Mesenchymal stem cell (in vitro differentiated cells and primary cell): ENCODE measurements at regions not wholly inside any gene's neighbourhood (a gene's known extent, or its start where the extent isn't known, plus 50 kb on each side); places are given as distances from the start of the nearest gene placed in this dataset.
A peak's percentile ranks its signal among the peaks of the same experiment; 100 is the strongest.

Experiments
- DNase-seq: peaks from one replicate; pipeline ENCODE4 v3.0.0-alpha.2; 2013
- H2AFZ ChIP-seq: one replicate; pipeline ENCODE4 v1.6.1; 2013; ENCODE audit warnings: low read depth, mild to moderate bottlenecking, control low read depth, inconsistent platforms, low read length, moderate library complexity
- H2AK5ac ChIP-seq: 2 replicates; pipeline ENCODE4 v1.6.1; 2013; ENCODE audit warnings: low read length, moderate library complexity, mild to moderate bottlenecking, inconsistent platforms; ENCODE audit not compliant: severe bottlenecking
- H2BK120ac ChIP-seq: one replicate; pipeline ENCODE4 v1.6.1; 2013; ENCODE audit warnings: low read depth, mild to moderate bottlenecking, inconsistent platforms, low read length, moderate library complexity
- H2BK12ac ChIP-seq, 2 experiments: one replicate each; pipeline ENCODE4 v1.6.1; 2013; ENCODE audit warnings: inconsistent platforms in 2 of 2, low read length in 2 of 2, mild to moderate bottlenecking in 2 of 2, moderate library complexity in 2 of 2, control low read depth in 1 of 2
- H2BK15ac ChIP-seq: one replicate; pipeline ENCODE4 v1.6.1; 2013; ENCODE audit warnings: mild to moderate bottlenecking, low read depth, inconsistent platforms; ENCODE audit not compliant: poor library complexity, severe bottlenecking
- H2BK5ac ChIP-seq: 2 replicates; pipeline ENCODE4 v1.6.1; 2013; ENCODE audit warnings: low read depth, mild to moderate bottlenecking, low read length, control low read depth, inconsistent platforms; ENCODE audit not compliant: poor library complexity, severe bottlenecking
- H3K14ac ChIP-seq, 2 experiments: one replicate each; pipeline ENCODE4 v1.6.1; 2013; ENCODE audit warnings: inconsistent platforms in 2 of 2, low read length in 2 of 2, control low read depth in 1 of 2, mild to moderate bottlenecking in 1 of 2, moderate library complexity in 1 of 2
- H3K18ac ChIP-seq, 2 experiments: one replicate each; pipeline ENCODE4 v1.6.1; 2013; ENCODE audit warnings: inconsistent platforms in 2 of 2, low read length in 2 of 2, control low read depth in 1 of 2, low read depth in 1 of 2, mild to moderate bottlenecking in 1 of 2
- H3K23ac ChIP-seq, 2 experiments: one replicate each; pipeline ENCODE4 v1.6.1; 2013; ENCODE audit warnings: inconsistent platforms in 2 of 2, low read length in 2 of 2, mild to moderate bottlenecking in 2 of 2, moderate library complexity in 2 of 2, control low read depth in 1 of 2
- H3K27ac ChIP-seq: 2 replicates; pipeline ENCODE4 v1.5.1; 2013; ENCODE audit warnings: mild to moderate bottlenecking, moderate library complexity, low read length, control low read depth, inconsistent platforms; ENCODE audit not compliant: poor library complexity, severe bottlenecking
- H3K27me3 ChIP-seq, 2 experiments: 2 replicates each; pipeline versions ENCODE4 v1.6.1 to v1.7.0; 2013; ENCODE audit warnings: low read length in 2 of 2, mild to moderate bottlenecking in 2 of 2, moderate library complexity in 2 of 2, control low read depth in 1 of 2, inconsistent platforms in 1 of 2; ENCODE audit not compliant: control insufficient read depth in 1 of 2, insufficient read depth in 1 of 2
- H3K36me3 ChIP-seq, 2 experiments: 2 replicates each; pipeline versions ENCODE4 v1.6.1 to v1.7.0; 2013; ENCODE audit warnings: low read length in 2 of 2, control low read depth in 1 of 2, inconsistent platforms in 1 of 2, low read depth in 1 of 2, mild to moderate bottlenecking in 1 of 2; ENCODE audit not compliant: insufficient read depth in 2 of 2, control insufficient read depth in 1 of 2
- H3K4ac ChIP-seq, 2 experiments: one replicate each; pipeline ENCODE4 v1.6.1; 2013; ENCODE audit warnings: inconsistent platforms in 2 of 2, low read length in 2 of 2, mild to moderate bottlenecking in 2 of 2, moderate library complexity in 2 of 2, control low read depth in 1 of 2, low read depth in 1 of 2
- H3K4me1 ChIP-seq: 2 replicates; pipeline ENCODE4 v1.6.1; 2013; ENCODE audit warnings: low read depth, low read length, control low read depth; ENCODE audit not compliant: control insufficient read depth, insufficient read depth
- H3K4me2 ChIP-seq: 2 replicates; pipeline ENCODE4 v1.6.1; 2013; ENCODE audit warnings: low read length, mild to moderate bottlenecking, inconsistent platforms; ENCODE audit not compliant: poor library complexity, severe bottlenecking
- H3K4me3 ChIP-seq, 2 experiments: 2 replicates each; pipeline versions ENCODE4 v1.5.1 to v1.7.0; 2013; ENCODE audit warnings: low read length in 2 of 2, mild to moderate bottlenecking in 2 of 2, control low read depth in 1 of 2, low read depth in 1 of 2; ENCODE audit not compliant: insufficient read depth in 1 of 2
- H3K79me1 ChIP-seq: replicated peaks from 2 replicates; pipeline ENCODE4 v1.6.1; 2013; ENCODE audit warnings: mild to moderate bottlenecking, control low read depth, low read length, inconsistent platforms; ENCODE audit not compliant: poor library complexity, severe bottlenecking
- H3K9ac ChIP-seq: 2 replicates; pipeline ENCODE4 v1.7.0; 2013; ENCODE audit warnings: mild to moderate bottlenecking, low read length, moderate library complexity
- H3K9me3 ChIP-seq: 2 replicates; pipeline ENCODE4 v1.7.0; 2013; ENCODE audit warnings: mild to moderate bottlenecking, low read length; ENCODE audit not compliant: control insufficient read depth
- H4K8ac ChIP-seq: one replicate; pipeline ENCODE4 v1.6.1; 2013; ENCODE audit warnings: inconsistent platforms, mild to moderate bottlenecking, low read length, moderate library complexity
- H4K91ac ChIP-seq: one replicate; pipeline ENCODE4 v1.6.1; 2013; ENCODE audit warnings: mild to moderate bottlenecking, low read length, inconsistent platforms
- WGBS: methylation state at CpG from one replicate; pipeline ENCODE4 v1.1.7; 2013; ENCODE audit warnings: mixed read lengths; 5-methylcytosine and 5-hydroxymethylcytosine counted together

- no peak for DNase-seq
- Histone ChIP-seq H3K27me3 (no peaks in the 10 kb centered on the region), H2AFZ (no peak overlapping the region), H3K4ac (no peak overlapping the region), H3K18ac (no peak overlapping the region), H2BK5ac (no peak overlapping the region), H3K27ac (no peak overlapping the region), H3K36me3 (no peaks in the 10 kb centered on the region), H2AK5ac (no peak overlapping the region), H2BK120ac (no peak overlapping the region), H3K4me3 (no peak overlapping the region), H3K9me3 (no peaks in the 10 kb centered on the region), H3K23ac (no peak overlapping the region), H2BK15ac (no peak overlapping the region), H3K14ac (no peak overlapping the region), H4K91ac (no peak overlapping the region), H2BK12ac (no peak overlapping the region), H3K4me1 (no peaks in the 10 kb centered on the region), H3K4me2 (no peak overlapping the region), H3K9ac (no peak overlapping the region), H3K79me1 (no peaks in the 10 kb centered on the region), H4K8ac (no peak overlapping the region)
- WGBS: 100% methylated on average over 2 of the region's 3 CpGs
Measured at GRCh38 chr16:63331111-63331510, 1294.9 kb upstream of the CDH8 start.

- Histone ChIP-seq H4K8ac (no peak overlapping the region), H3K36me3 (no peaks in the 10 kb centered on the region), H3K4me1 (no peaks in the 10 kb centered on the region), H2BK15ac (no peak overlapping the region), H3K27me3 (no peaks in the 10 kb centered on the region), H2BK120ac (no peak overlapping the region), H2BK12ac (no peak overlapping the region), H2BK5ac (no peak overlapping the region), H3K9me3 (no peaks in the 10 kb centered on the region), H3K79me1 (no peaks in the 10 kb centered on the region), H3K27ac (no peak overlapping the region), H3K14ac (no peak overlapping the region), H3K18ac (no peak overlapping the region), H4K91ac (no peak overlapping the region), H3K4me2 (no peak overlapping the region), H2AK5ac (no peak overlapping the region), H2AFZ (no peak overlapping the region), H3K4ac (no peak overlapping the region), H3K23ac (no peak overlapping the region), H3K9ac (no peak overlapping the region), H3K4me3 (no peak overlapping the region)
- WGBS: 100% methylated on average over 2 of the region's 3 CpGs
- no peak for DNase-seq
Measured at GRCh38 chr16:63326736-63327339, 1290.6 kb upstream of the CDH8 start.

GRCh38 chr16:63323722-63324705 lies 1287.8 kb upstream of the CDH8 start:
- Histone ChIP-seq H4K91ac (no peak overlapping the region), H2BK15ac (no peak overlapping the region), H3K18ac (no peak overlapping the region), H3K36me3 (no peaks in the 10 kb centered on the region), H3K14ac (no peak overlapping the region), H3K27ac (no peak overlapping the region), H3K27me3 (no peaks in the 10 kb centered on the region), H3K4me2 (no peak overlapping the region), H3K4me1 (no peaks in the 10 kb centered on the region), H2BK120ac (no peak overlapping the region), H3K79me1 (no peaks in the 10 kb centered on the region), H3K4ac (no peak overlapping the region), H2AK5ac (no peak overlapping the region), H3K23ac (no peak overlapping the region), H2BK12ac (no peak overlapping the region), H2BK5ac (no peak overlapping the region), H2AFZ (no peak overlapping the region), H3K9ac (no peak overlapping the region), H4K8ac (no peak overlapping the region), H3K4me3 (no peak overlapping the region), H3K9me3 (no peaks in the 10 kb centered on the region)
- WGBS: 91% methylated on average over 4 of the region's 5 CpGs
- no peak for DNase-seq

GRCh38 chr16:63323055-63323454 lies 1286.8 kb upstream of the CDH8 start:
- H4K91ac ChIP-seq: no peak overlapping the region
- H3K4me3 ChIP-seq: no peak overlapping the region
- H4K8ac ChIP-seq: no peak overlapping the region
- H3K14ac ChIP-seq: no peak overlapping the region
- H3K4ac ChIP-seq: no peak overlapping the region
- H3K36me3 ChIP-seq: no peaks in the 10 kb centered on the region
- H2BK120ac ChIP-seq: no peak overlapping the region
- H3K27ac ChIP-seq: no peak overlapping the region
- H3K9me3 ChIP-seq: no peaks in the 10 kb centered on the region
- H3K79me1 ChIP-seq: no peaks in the 10 kb centered on the region
- H3K27me3 ChIP-seq: no peaks in the 10 kb centered on the region
- no peak overlapping the region for H3K23ac ChIP-seq
- H3K4me1 ChIP-seq: no peaks in the 10 kb centered on the region
- no peak overlapping the region for H2BK12ac ChIP-seq
- DNase-seq: peak; percentile 27
- no CpG with 5 or more reads among the region's 1 CpG for WGBS
- H2AK5ac ChIP-seq: no peak overlapping the region
- H3K18ac ChIP-seq: no peak overlapping the region
- no peak overlapping the region for H2BK5ac ChIP-seq
- no peak overlapping the region for H2AFZ ChIP-seq
- H2BK15ac ChIP-seq: no peak overlapping the region
- H3K4me2 ChIP-seq: no peak overlapping the region
- H3K9ac ChIP-seq: no peak overlapping the region
